ENCODE measurements at regions not wholly inside any gene's neighbourhood (a gene's known extent, or its start where the extent isn't known, plus 50 kb on each side); places are given as distances from the start of the nearest gene placed in this dataset.

DNA sequence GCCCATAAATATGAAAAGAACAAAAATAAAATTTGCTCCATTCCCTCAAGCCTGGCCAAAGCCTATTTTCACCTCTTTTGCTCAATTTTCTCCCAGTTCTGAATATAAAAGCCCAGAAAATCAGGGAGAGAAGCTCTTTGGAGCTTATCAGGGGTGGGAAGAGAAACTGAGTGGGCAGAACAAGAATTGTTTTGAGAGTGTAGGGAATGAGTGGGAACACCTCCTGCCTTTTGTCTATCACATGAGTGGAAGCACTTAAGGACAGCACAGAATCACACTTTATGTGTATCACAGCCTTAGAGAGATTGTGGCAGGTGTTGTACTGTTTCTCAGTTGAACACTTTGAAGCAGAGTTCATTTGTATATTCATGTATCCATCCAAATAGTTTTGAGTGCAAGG, 139.2 kb upstream of the HMHB1 start:
- Histone ChIP-seq H3K4me3 (replicated peaks; ENCODE audit: insufficient read depth, low read length) (no peak overlapping the region), H3K27me3 (ENCODE audit: insufficient read depth, poor library complexity, severe bottlenecking) (no peaks in the 10 kb centered on the region), H3K27ac (replicated peaks) (no peak overlapping the region)
- no peak for DNase-seq (ENCODE audit: low read depth in 1 of 2, low spot score in 1 of 2)
- no peak for TF ChIP-seq GABPA (IDR thresholded peaks at IDR 0.05; ENCODE audit: low read depth)
- TF ChIP-seq, protein P1, sequence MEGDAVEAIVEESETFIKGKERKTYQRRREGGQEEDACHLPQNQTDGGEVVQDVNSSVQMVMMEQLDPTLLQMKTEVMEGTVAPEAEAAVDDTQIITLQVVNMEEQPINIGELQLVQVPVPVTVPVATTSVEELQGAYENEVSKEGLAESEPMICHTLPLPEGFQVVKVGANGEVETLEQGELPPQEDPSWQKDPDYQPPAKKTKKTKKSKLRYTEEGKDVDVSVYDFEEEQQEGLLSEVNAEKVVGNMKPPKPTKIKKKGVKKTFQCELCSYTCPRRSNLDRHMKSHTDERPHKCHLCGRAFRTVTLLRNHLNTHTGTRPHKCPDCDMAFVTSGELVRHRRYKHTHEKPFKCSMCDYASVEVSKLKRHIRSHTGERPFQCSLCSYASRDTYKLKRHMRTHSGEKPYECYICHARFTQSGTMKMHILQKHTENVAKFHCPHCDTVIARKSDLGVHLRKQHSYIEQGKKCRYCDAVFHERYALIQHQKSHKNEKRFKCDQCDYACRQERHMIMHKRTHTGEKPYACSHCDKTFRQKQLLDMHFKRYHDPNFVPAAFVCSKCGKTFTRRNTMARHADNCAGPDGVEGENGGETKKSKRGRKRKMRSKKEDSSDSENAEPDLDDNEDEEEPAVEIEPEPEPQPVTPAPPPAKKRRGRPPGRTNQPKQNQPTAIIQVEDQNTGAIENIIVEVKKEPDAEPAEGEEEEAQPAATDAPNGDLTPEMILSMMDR (IDR thresholded peaks at IDR 0.05; ENCODE audit: insufficient read depth, low read length): no peak
- TF ChIP-seq POLR2AphosphoS5 (IDR thresholded peaks at IDR 0.05; ENCODE audit: low read depth): no peak
- TF ChIP-seq, protein P2, sequence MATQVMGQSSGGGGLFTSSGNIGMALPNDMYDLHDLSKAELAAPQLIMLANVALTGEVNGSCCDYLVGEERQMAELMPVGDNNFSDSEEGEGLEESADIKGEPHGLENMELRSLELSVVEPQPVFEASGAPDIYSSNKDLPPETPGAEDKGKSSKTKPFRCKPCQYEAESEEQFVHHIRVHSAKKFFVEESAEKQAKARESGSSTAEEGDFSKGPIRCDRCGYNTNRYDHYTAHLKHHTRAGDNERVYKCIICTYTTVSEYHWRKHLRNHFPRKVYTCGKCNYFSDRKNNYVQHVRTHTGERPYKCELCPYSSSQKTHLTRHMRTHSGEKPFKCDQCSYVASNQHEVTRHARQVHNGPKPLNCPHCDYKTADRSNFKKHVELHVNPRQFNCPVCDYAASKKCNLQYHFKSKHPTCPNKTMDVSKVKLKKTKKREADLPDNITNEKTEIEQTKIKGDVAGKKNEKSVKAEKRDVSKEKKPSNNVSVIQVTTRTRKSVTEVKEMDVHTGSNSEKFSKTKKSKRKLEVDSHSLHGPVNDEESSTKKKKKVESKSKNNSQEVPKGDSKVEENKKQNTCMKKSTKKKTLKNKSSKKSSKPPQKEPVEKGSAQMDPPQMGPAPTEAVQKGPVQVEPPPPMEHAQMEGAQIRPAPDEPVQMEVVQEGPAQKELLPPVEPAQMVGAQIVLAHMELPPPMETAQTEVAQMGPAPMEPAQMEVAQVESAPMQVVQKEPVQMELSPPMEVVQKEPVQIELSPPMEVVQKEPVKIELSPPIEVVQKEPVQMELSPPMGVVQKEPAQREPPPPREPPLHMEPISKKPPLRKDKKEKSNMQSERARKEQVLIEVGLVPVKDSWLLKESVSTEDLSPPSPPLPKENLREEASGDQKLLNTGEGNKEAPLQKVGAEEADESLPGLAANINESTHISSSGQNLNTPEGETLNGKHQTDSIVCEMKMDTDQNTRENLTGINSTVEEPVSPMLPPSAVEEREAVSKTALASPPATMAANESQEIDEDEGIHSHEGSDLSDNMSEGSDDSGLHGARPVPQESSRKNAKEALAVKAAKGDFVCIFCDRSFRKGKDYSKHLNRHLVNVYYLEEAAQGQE (IDR thresholded peaks at IDR 0.05; ENCODE audit: insufficient replicate concordance, low read depth): no peak
- TF ChIP-seq SPI1 (IDR thresholded peaks at IDR 0.05; ENCODE audit: borderline replicate concordance, low read depth): no peak

DNA sequence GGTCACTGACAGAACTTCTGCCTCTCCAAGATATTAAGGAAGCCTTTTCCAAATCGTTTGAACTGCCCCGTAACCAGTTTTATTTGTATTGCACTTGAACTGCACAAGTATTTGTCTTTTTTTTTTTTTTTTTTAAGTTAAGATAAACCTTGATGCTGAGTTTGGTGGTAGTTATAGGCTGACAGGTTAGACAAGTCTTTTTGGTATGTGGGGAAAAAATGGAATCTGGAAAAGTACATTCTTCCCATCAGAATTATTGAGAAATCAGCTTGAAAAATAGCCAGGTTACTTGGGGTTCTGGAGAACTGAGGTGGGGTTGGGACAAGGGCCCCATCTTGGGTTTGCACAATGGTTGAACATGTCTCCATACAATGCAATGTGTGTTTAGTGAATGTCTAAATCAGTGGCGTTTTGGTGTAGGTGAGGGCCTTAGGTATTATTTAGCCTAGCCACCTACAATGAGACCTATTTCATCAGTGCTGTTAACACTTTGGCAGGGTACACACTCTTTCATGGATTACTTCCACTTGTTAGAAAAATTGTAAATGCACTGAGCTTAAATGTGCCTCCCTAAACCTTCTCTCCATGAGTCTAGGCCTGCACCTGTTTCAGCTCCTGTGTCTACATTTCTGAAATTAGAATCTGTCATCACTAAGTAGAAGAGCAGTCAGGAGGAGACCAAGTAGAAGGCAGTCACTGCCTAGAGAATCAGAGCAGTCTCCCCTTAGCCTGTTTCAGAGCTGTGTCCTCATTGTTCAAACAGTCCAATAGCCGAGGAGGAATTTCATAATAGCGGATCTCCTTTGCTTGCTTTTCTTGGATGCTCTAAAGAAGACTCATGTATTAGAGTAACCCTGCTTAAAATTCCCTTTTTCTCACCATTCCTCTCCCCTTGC, 140.0 kb upstream of the HMHB1 start:
- no peak for DNase-seq (ENCODE audit: low read depth in 1 of 2, low spot score in 1 of 2)
- Histone ChIP-seq H3K4me3 (replicated peaks; ENCODE audit: insufficient read depth, low read length) (no peak overlapping the region), H3K27me3 (ENCODE audit: insufficient read depth, poor library complexity, severe bottlenecking) (no peaks in the 10 kb centered on the region), H3K27ac (replicated peaks) (no peak overlapping the region)
- no peak for TF ChIP-seq POLR2AphosphoS5 (IDR thresholded peaks at IDR 0.05; ENCODE audit: low read depth)

DNA sequence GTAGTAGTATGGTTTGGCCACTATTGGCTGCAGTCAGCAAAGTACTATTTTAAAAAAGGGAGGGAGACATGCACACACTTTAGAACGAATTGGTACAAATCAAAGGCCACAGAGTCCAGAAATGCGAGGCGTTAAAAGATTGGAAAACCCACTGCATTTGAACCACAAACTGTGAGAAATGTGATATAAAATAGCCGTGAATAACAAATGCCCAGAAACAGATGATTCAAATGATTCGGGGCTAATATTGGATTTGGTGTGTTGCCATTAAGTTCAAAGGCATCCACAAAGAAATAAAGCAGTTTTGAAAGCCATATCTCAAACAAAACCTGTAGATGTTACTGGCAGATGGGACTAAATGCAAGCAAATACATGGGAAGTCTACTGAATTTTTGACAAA, 140.9 kb upstream of the HMHB1 start:
- no peak for TF ChIP-seq GABPA (IDR thresholded peaks at IDR 0.05; ENCODE audit: low read depth)
- TF ChIP-seq SPI1 (IDR thresholded peaks at IDR 0.05; ENCODE audit: borderline replicate concordance, low read depth): no peak
- TF ChIP-seq, protein P1 (IDR thresholded peaks at IDR 0.05; ENCODE audit: insufficient read depth, low read length): no peak
- TF ChIP-seq POLR2AphosphoS5 (IDR thresholded peaks at IDR 0.05; ENCODE audit: low read depth): no peak
- TF ChIP-seq, protein P2 (IDR thresholded peaks at IDR 0.05; ENCODE audit: insufficient replicate concordance, low read depth): no peak
- no peak overlapping the region for H3K4me3 ChIP-seq (replicated peaks; ENCODE audit: insufficient read depth, low read length)
- no peak overlapping the region for H3K27ac ChIP-seq (replicated peaks)
- no peaks in the 10 kb centered on the region for H3K27me3 ChIP-seq (ENCODE audit: insufficient read depth, poor library complexity, severe bottlenecking)
- no peak for DNase-seq (ENCODE audit: low read depth in 1 of 2, low spot score in 1 of 2)

DNA sequence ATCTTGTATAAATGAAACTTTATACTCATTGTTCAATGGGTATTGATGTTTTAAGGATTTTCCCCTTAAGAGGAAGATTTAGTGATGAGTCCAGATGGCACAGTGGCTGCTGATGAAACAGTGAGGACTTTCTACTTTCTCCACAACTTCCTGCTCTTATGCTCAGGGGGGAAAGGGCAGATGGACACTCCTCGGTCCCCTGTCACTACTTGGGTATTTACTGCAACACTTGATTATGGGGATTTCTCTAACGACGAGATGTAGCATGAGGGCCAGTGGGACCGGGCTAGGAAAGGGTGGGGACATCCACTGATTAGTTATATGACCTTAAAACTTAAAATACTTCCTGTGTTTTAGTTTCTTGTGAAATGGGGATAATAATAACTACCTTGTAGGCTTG, 146.1 kb upstream of the HMHB1 start:
- no peak overlapping the region for H3K27ac ChIP-seq (replicated peaks)
- TF ChIP-seq SPI1 (IDR thresholded peaks at IDR 0.05; ENCODE audit: borderline replicate concordance, low read depth) (no peak), GABPA (IDR thresholded peaks at IDR 0.05; ENCODE audit: low read depth) (no peak), POLR2AphosphoS5 (IDR thresholded peaks at IDR 0.05; ENCODE audit: low read depth) (no peak)
- TF ChIP-seq, protein P2 (IDR thresholded peaks at IDR 0.05; ENCODE audit: insufficient replicate concordance, low read depth): no peak
- TF ChIP-seq, protein P1 (IDR thresholded peaks at IDR 0.05; ENCODE audit: insufficient read depth, low read length): no peak
- no peak for DNase-seq (ENCODE audit: low read depth in 1 of 2, low spot score in 1 of 2)

More for the DNA sequence above, 146.1 kb upstream of the HMHB1 start:
- H3K4me3 ChIP-seq (replicated peaks; ENCODE audit: insufficient read depth, low read length): no peak overlapping the region
- H3K27me3 ChIP-seq (ENCODE audit: insufficient read depth, poor library complexity, severe bottlenecking): no peaks in the 10 kb centered on the region

All from HL-60 (cell line).